ENCODE measurements at regions not wholly inside any gene's neighbourhood (a gene's known extent, or its start where the extent isn't known, plus 50 kb on each side); places are given as distances from the start of the nearest gene placed in this dataset.

DNA sequence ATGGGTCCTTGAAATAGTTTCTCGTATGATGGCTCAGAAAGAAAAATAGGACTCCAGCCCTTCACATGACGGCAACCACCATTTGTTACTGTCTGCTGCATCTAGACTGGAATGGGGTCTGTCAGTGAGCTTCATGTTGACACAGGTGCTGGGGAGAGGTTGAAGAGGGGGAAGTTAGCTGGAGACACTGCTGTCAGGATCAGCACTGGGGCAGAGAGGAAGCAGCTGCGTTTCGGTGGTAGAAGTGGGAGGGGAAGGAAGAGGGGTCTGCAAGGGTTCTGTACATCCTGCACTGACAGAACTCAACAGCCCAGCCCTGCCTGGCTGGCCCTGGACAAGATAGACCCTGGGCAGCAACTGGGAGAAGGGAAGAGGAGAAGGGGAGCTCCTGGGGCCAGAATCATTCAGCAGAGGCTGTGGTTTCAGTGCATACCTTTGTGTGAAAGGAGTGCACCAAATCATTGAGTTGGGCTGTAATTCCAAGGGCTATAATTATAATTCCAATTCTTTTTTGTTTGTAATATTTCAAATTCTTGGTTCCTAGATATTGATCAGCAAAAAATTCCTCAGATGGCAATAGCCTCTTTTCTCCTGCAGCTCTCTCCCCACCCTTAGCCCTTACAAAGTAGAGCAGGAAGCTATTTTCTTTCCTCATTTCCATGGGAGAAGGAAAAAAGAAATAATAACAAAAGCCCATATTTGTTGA lies 119.4 kb upstream of the C1GALT1C1 start:
- ChIA-PET CTCF (no interaction called here), POLR2A (interaction anchor here (0.6 kb wide), 1 partner anchor 185 kb away, joined by 3 read pairs; no protein-coding TSS in a partner anchor)
- H3K27ac Mint-ChIP-seq, result peak overlapping the region in 6 of 9 donors; percentile 18 to 70 (median 40)
- H3K27me3 Mint-ChIP-seq, result no peaks in the 10 kb centered on the region
- Histone ChIP-seq H3K9me3 (ENCODE audit: control insufficient read depth in 2 of 3, low read length in 3 of 3) (no peaks in the 10 kb centered on the region), H3K4me3 (ENCODE audit: low read length) (no peak overlapping the region), H3K4me1 (ENCODE audit: control insufficient read depth in 2 of 2, insufficient read depth in 2 of 2, low read length in 2 of 2) (peaks cover 0 to 28% of the 10 kb centered on the region in 2 donors), H3K36me3 (ENCODE audit: control insufficient read depth in 2 of 3, insufficient read depth in 3 of 3, low read length in 3 of 3) (no peaks in the 10 kb centered on the region), H3K27me3 (ENCODE audit: control insufficient read depth in 2 of 2, insufficient read depth in 2 of 2, low read length in 2 of 2) (no peaks in the 10 kb centered on the region), H3K27ac (ENCODE audit: low read depth, low read length) (no peak overlapping the region)
- H3K36me3 Mint-ChIP-seq, result peaks cover 0 to 5% (median 2%) of the 10 kb centered on the region in 5 donors
- H3K4me3 Mint-ChIP-seq, result peak overlapping the region in 6 of 10 donors; percentile 17 to 61 (median 32)
- ATAC-seq (peak; percentile 37), DNase-seq (no peak)
- H3K9me3 Mint-ChIP-seq, result peaks cover 0 to 7% (median 0%) of the 10 kb centered on the region in 11 donors
- H3K4me1 Mint-ChIP-seq, result peaks cover 16 to 42% (median 32%) of the 10 kb centered on the region in 7 donors
- intact Hi-C loops (cut with micrococcal nuclease), result no loop called here

DNA sequence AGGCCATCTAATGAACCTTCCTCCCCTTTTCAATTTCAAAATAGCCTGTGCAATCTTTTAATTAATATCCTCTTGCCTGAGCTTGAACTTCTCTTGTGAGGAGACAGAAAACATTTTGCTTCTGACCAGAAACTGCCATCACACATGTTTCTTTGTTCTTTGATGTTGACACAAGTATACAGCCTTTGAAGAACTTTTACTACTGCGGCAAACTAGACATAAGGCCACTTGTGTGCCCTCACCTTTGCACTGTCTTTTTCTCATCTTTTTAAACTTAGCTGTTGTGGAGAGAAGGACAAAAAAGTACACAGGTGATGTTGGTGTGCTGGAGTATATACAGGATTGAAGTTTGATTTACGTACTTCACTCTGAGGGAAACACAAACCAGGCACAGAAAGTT lies 116.3 kb upstream of the C1GALT1C1 start:
- Mint-ChIP-seq H3K9me3 (peaks cover 0 to 7% (median 0%) of the 10 kb centered on the region in 11 donors), H3K4me1 (peaks cover 5 to 15% (median 9%) of the 10 kb centered on the region in 7 donors), H3K27me3 (no peaks in the 10 kb centered on the region), H3K27ac (no peak overlapping the region), H3K36me3 (peaks cover 0 to 5% (median 2%) of the 10 kb centered on the region in 5 donors), H3K4me3 (no peak overlapping the region)
- H3K27me3 ChIP-seq (ENCODE audit: control insufficient read depth in 2 of 2, insufficient read depth in 2 of 2, low read length in 2 of 2), result no peaks in the 10 kb centered on the region
- intact Hi-C loops (cut with micrococcal nuclease), result no loop called here
- H3K36me3 ChIP-seq (ENCODE audit: control insufficient read depth in 2 of 3, insufficient read depth in 3 of 3, low read length in 3 of 3), result no peaks in the 10 kb centered on the region
- no peak overlapping the region for H3K4me3 ChIP-seq (ENCODE audit: low read length)
- no peaks in the 10 kb centered on the region for H3K9me3 ChIP-seq (ENCODE audit: control insufficient read depth in 2 of 3, low read length in 3 of 3)
- ChIA-PET CTCF (no interaction called here), POLR2A (no interaction called here)
- ATAC-seq (no peak), DNase-seq (no peak)
- H3K4me1 ChIP-seq (ENCODE audit: control insufficient read depth in 2 of 2, insufficient read depth in 2 of 2, low read length in 2 of 2), result peaks cover 0 to 5% of the 10 kb centered on the region in 2 donors
- H3K27ac ChIP-seq (ENCODE audit: low read depth, low read length), result no peak overlapping the region

DNA sequence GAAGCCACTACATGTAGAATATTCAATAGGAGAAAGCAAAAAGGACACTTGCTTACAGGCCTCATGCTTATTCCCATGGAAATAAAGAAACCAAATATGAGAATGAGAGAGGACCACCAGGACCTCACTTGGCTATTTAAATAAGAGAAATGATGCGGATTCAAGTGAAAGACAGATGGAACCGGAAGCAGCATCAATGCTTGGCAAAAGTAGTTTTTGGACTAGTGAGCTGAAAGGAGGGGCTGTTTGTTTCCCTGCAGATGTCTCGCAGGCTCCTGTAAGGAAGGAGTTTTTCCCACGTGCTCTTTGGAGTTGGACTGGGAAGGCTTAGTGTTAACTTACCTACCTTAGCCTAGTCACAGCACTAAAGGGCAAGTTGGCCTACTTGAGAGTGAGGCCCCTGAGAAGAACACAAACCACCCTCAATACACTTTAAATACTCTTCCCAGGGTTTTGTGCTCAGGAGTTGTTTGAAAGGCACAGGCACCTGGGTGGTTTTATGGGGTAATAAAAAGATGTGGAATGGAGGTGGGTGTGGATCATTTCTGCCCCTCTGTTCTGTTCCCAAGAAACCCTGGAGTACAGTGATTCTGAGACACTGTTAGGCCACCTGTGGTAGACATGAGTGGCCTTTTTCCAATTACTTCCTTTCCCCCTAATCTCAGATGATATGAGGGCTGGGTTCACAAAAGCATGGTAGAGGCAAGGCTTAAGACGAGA lies 113.3 kb upstream of the C1GALT1C1 start:
- Histone ChIP-seq H3K27ac (ENCODE audit: low read depth, low read length) (no peak overlapping the region), H3K36me3 (ENCODE audit: control insufficient read depth in 2 of 3, insufficient read depth in 3 of 3, low read length in 3 of 3) (no peaks in the 10 kb centered on the region), H3K27me3 (ENCODE audit: control insufficient read depth in 2 of 2, insufficient read depth in 2 of 2, low read length in 2 of 2) (no peaks in the 10 kb centered on the region), H3K4me1 (ENCODE audit: control insufficient read depth in 2 of 2, insufficient read depth in 2 of 2, low read length in 2 of 2) (no peaks in the 10 kb centered on the region), H3K4me3 (ENCODE audit: low read length) (no peak overlapping the region), H3K9me3 (ENCODE audit: control insufficient read depth in 2 of 3, low read length in 3 of 3) (no peaks in the 10 kb centered on the region)
- Mint-ChIP-seq H3K4me1 (peaks cover 0 to 8% (median 0%) of the 10 kb centered on the region in 7 donors), H3K36me3 (peaks cover 0 to 4% (median 2%) of the 10 kb centered on the region in 5 donors), H3K27ac (no peak overlapping the region), H3K9me3 (peaks cover 0 to 7% (median 0%) of the 10 kb centered on the region in 11 donors), H3K4me3 (no peak overlapping the region), H3K27me3 (no peaks in the 10 kb centered on the region)
- ATAC-seq, result no peak
- CTCF ChIA-PET, result no interaction called here
- no peak for DNase-seq
- POLR2A ChIA-PET, result no interaction called here
- intact Hi-C loops (cut with micrococcal nuclease), result no loop called here

DNA sequence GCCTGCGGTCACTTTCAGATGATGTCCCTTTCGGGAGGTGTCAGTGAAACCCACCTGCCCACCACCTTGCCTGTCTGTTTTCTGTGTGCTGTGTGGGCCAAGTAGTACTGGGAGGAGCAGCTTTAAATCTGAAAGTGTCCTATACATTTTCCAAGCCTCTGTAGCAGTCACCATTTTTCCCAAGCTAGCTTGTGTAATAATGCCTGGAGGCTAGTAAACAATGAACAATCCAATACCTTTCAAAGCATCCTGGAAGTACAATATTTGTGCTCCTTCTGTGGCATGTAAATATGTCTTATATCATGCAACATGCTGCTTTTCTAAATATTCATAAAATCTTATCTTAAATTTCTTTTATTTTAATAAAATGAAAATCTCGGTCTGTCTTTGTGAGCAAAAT lies 111.6 kb upstream of the C1GALT1C1 start:
- Histone ChIP-seq H3K4me1 (ENCODE audit: control insufficient read depth in 2 of 2, insufficient read depth in 2 of 2, low read length in 2 of 2) (no peaks in the 10 kb centered on the region), H3K4me3 (ENCODE audit: low read length) (no peak overlapping the region), H3K27me3 (ENCODE audit: control insufficient read depth in 2 of 2, insufficient read depth in 2 of 2, low read length in 2 of 2) (no peaks in the 10 kb centered on the region), H3K9me3 (ENCODE audit: control insufficient read depth in 2 of 3, low read length in 3 of 3) (no peaks in the 10 kb centered on the region), H3K27ac (ENCODE audit: low read depth, low read length) (no peak overlapping the region), H3K36me3 (ENCODE audit: control insufficient read depth in 2 of 3, insufficient read depth in 3 of 3, low read length in 3 of 3) (no peaks in the 10 kb centered on the region)
- no peak overlapping the region for H3K27ac Mint-ChIP-seq
- no peaks in the 10 kb centered on the region for H3K27me3 Mint-ChIP-seq
- ChIA-PET POLR2A (no interaction called here), CTCF (no interaction called here)
- H3K9me3 Mint-ChIP-seq, result peaks cover 0 to 7% (median 0%) of the 10 kb centered on the region in 11 donors
- no peak for DNase-seq
- ATAC-seq, result no peak
- H3K4me3 Mint-ChIP-seq, result no peak overlapping the region
- H3K36me3 Mint-ChIP-seq, result peaks cover 0 to 4% (median 2%) of the 10 kb centered on the region in 5 donors
- H3K4me1 Mint-ChIP-seq, result peaks cover 0 to 10% (median 0%) of the 10 kb centered on the region in 7 donors
- intact Hi-C loops (cut with micrococcal nuclease), result no loop called here

DNA sequence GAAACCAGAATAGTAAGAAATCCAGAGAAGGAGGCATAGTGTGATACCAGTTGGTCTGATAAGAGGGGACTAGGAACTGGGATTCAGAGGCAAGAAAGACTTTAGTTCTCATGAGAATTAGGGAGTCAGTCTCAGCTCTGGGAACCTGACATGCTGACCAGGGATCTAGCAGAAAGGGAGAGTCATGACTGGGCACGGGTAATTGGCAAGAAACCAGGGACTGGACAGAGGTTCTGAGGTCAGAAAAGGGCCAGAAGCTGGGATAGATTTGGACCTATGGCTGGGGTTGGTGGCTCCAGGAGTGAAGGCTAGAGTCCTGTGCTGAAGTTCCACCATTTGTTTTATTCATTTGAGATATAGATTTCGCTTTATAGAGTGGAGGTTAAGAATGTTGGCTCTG lies 110.2 kb upstream of the C1GALT1C1 start:
- DNase-seq (no peak), ATAC-seq (no peak)
- Mint-ChIP-seq H3K27me3 (no peaks in the 10 kb centered on the region), H3K27ac (no peak overlapping the region), H3K9me3 (peaks cover 0 to 5% (median 0%) of the 10 kb centered on the region in 11 donors), H3K4me1 (peaks cover 0 to 10% (median 0%) of the 10 kb centered on the region in 7 donors), H3K4me3 (no peak overlapping the region), H3K36me3 (peaks cover 0 to 2% (median 1%) of the 10 kb centered on the region in 5 donors)
- Histone ChIP-seq H3K27ac (ENCODE audit: low read depth, low read length) (no peak overlapping the region), H3K4me3 (ENCODE audit: low read length) (no peak overlapping the region), H3K4me1 (ENCODE audit: control insufficient read depth in 2 of 2, insufficient read depth in 2 of 2, low read length in 2 of 2) (no peaks in the 10 kb centered on the region), H3K27me3 (ENCODE audit: control insufficient read depth in 2 of 2, insufficient read depth in 2 of 2, low read length in 2 of 2) (no peaks in the 10 kb centered on the region), H3K9me3 (ENCODE audit: control insufficient read depth in 2 of 3, low read length in 3 of 3) (no peaks in the 10 kb centered on the region), H3K36me3 (ENCODE audit: control insufficient read depth in 2 of 3, insufficient read depth in 3 of 3, low read length in 3 of 3) (no peaks in the 10 kb centered on the region)
- intact Hi-C loops (cut with micrococcal nuclease), result no loop called here
- POLR2A ChIA-PET, result no interaction called here
- CTCF ChIA-PET, result no interaction called here

DNA sequence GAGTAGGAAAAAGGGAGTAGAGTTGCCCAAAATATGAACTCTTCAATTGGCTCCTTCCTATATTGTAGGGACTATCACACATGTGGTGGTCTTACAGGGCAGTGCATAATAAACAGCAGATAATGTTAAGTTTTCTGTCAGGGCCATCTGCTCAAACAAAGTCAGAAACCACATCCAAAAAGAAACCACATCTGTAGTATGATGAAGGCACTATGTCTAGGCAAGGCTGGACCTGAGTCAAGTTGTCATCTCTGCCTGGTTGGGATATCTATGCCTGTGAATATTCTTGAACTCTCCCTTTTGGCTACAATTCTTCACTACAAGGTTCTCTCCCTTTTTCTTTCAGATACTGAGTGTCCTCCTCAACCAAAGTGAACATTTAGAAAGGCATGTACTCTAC lies 109.4 kb upstream of the C1GALT1C1 start:
- ATAC-seq (no peak), DNase-seq (no peak)
- CTCF ChIA-PET, result no interaction called here
- peaks cover 0 to 2% (median 0%) of the 10 kb centered on the region in 11 donors for H3K9me3 Mint-ChIP-seq
- Histone ChIP-seq H3K9me3 (ENCODE audit: control insufficient read depth in 2 of 3, low read length in 3 of 3) (no peaks in the 10 kb centered on the region), H3K36me3 (ENCODE audit: control insufficient read depth in 2 of 3, insufficient read depth in 3 of 3, low read length in 3 of 3) (no peaks in the 10 kb centered on the region), H3K4me3 (ENCODE audit: low read length) (no peak overlapping the region), H3K27ac (ENCODE audit: low read depth, low read length) (no peak overlapping the region), H3K4me1 (ENCODE audit: control insufficient read depth in 2 of 2, insufficient read depth in 2 of 2, low read length in 2 of 2) (no peaks in the 10 kb centered on the region), H3K27me3 (ENCODE audit: control insufficient read depth in 2 of 2, insufficient read depth in 2 of 2, low read length in 2 of 2) (no peaks in the 10 kb centered on the region)
- intact Hi-C loops (cut with micrococcal nuclease), result no loop called here
- peaks cover 0 to 10% (median 0%) of the 10 kb centered on the region in 7 donors for H3K4me1 Mint-ChIP-seq
- H3K4me3 Mint-ChIP-seq, result no peak overlapping the region
- POLR2A ChIA-PET, result no interaction called here
- H3K36me3 Mint-ChIP-seq, result peaks cover 0 to under 1% (median 0%) of the 10 kb centered on the region in 5 donors
- H3K27ac Mint-ChIP-seq, result no peak overlapping the region
- H3K27me3 Mint-ChIP-seq, result no peaks in the 10 kb centered on the region
